Uterus (tissue), 2 donors: ENCODE measurements at regions not wholly inside any gene's neighbourhood (a gene's known extent, or its start where the extent isn't known, plus 50 kb on each side); places are given as distances from the start of the nearest gene placed in this dataset.
"Not testable (repeated sequence)": the region's sequence is repeated elsewhere in the genome, so short reads cannot be mapped to it uniquely, and the experiment has no call there.

Experiments
- POLR2A ChIP-seq, 2 donors: fragments of 450-650 bp; IDR thresholded peaks; one replicate each; pipeline ENCODE4 v1.6.1; 2016; ENCODE audit warnings: antibody characterized with exemption in 2 of 2, mild to moderate bottlenecking in 1 of 2, moderate library complexity in 1 of 2
- TF ChIP-seq, protein P1 (sequence below), 4 experiments: fragments of 200-600 bp in 2 of 4; fragments of 450-650 bp in 2 of 4; sonication (generic) in 2 of 4; IDR thresholded peaks; one replicate each; pipeline ENCODE4 v1.5.1; 2016 to 2019; ENCODE audit warnings: antibody characterized with exemption in 4 of 4, mild to moderate bottlenecking in 2 of 4, moderate library complexity in 1 of 4

GRCh38 chr4:26257444-26257843 lies 63.4 kb upstream of the RBPJ start:
- TF ChIP-seq, protein P1, sequence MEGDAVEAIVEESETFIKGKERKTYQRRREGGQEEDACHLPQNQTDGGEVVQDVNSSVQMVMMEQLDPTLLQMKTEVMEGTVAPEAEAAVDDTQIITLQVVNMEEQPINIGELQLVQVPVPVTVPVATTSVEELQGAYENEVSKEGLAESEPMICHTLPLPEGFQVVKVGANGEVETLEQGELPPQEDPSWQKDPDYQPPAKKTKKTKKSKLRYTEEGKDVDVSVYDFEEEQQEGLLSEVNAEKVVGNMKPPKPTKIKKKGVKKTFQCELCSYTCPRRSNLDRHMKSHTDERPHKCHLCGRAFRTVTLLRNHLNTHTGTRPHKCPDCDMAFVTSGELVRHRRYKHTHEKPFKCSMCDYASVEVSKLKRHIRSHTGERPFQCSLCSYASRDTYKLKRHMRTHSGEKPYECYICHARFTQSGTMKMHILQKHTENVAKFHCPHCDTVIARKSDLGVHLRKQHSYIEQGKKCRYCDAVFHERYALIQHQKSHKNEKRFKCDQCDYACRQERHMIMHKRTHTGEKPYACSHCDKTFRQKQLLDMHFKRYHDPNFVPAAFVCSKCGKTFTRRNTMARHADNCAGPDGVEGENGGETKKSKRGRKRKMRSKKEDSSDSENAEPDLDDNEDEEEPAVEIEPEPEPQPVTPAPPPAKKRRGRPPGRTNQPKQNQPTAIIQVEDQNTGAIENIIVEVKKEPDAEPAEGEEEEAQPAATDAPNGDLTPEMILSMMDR (IDR thresholded peaks at IDR 0.05) = not testable (repeated sequence)
- not testable (repeated sequence) for TF ChIP-seq POLR2A (IDR thresholded peaks at IDR 0.05)
